Suprapubic skin (tissue), 3 donors: ENCODE measurements at regions not wholly inside any gene's neighbourhood (a gene's known extent, or its start where the extent isn't known, plus 50 kb on each side); places are given as distances from the start of the nearest gene placed in this dataset.

ENCODE experiments used
- EP300 ChIP-seq: sonication (generic); formaldehyde crosslinking; IDR thresholded peaks from one replicate; pipeline ENCODE4 v1.6.1; 2017; ENCODE audit warnings: antibody characterized with exemption
- POLR2A ChIP-seq, 2 donors: fragments of 450-650 bp; IDR thresholded peaks; one replicate each; pipeline ENCODE4 v1.6.1; 2017; ENCODE audit warnings: antibody characterized with exemption in 2 of 2, mild to moderate bottlenecking in 2 of 2, moderate library complexity in 2 of 2
- TF ChIP-seq, protein P1 (sequence below), 2 donors: fragments of 200-600 bp in 1 of 2; fragments of 450-650 bp in 1 of 2; sonication (generic) in 1 of 2; IDR thresholded peaks; one replicate each; pipeline ENCODE4 v1.5.1; 2016 to 2019; ENCODE audit warnings: antibody characterized with exemption in 2 of 2, mild to moderate bottlenecking in 1 of 2, moderate library complexity in 1 of 2

DNA sequence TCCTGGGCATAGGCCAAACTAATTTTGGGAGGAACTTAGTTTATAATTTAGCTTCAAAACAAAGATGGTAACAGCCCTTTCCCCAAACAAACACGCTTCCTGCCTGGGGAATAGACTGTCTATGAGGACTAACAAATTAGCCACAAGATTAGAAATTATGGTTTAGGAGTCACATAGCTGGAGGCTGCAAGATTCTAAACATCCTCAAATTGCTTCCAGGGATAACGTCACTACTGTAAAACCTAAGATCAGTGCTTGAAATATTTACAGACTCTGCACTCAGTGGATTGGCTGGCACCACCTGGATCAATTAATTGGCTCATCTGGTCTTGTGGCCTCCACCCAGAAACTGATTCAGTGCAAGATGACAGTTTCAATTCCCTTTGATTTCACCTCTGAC is 118.0 kb upstream of the TACR1 start:
- TF ChIP-seq POLR2A (IDR thresholded peaks at IDR 0.05) (no peak), EP300 (no peak)
- TF ChIP-seq, protein P1, sequence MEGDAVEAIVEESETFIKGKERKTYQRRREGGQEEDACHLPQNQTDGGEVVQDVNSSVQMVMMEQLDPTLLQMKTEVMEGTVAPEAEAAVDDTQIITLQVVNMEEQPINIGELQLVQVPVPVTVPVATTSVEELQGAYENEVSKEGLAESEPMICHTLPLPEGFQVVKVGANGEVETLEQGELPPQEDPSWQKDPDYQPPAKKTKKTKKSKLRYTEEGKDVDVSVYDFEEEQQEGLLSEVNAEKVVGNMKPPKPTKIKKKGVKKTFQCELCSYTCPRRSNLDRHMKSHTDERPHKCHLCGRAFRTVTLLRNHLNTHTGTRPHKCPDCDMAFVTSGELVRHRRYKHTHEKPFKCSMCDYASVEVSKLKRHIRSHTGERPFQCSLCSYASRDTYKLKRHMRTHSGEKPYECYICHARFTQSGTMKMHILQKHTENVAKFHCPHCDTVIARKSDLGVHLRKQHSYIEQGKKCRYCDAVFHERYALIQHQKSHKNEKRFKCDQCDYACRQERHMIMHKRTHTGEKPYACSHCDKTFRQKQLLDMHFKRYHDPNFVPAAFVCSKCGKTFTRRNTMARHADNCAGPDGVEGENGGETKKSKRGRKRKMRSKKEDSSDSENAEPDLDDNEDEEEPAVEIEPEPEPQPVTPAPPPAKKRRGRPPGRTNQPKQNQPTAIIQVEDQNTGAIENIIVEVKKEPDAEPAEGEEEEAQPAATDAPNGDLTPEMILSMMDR (IDR thresholded peaks at IDR 0.05), result no peak
